ENCODE measurements at regions not wholly inside any gene's neighbourhood (a gene's known extent, or its start where the extent isn't known, plus 50 kb on each side); places are given as distances from the start of the nearest gene placed in this dataset.

DNA sequence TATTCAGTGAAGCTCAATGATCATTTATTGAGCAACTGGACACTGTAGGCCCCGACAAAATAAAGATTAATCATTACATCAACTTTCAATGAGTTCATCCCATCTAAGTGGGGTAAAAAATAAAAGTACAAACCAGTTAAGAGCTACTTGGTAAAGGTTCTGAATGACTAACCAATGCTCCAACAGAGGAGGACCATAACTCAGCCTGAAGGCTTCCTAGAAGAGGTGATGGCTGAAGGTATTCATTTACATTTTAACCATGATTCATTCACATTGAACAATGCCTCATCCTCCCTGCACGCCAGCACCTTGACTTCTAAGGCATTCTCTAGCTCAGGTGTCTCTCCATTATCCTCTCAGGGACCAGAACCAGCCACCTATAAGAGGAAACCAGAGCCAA, 201.4 kb downstream of the ZNF462 start:
- DNase-seq = no peak
- Histone ChIP-seq H3K36me3 (no peaks in the 10 kb centered on the region), H3K4me3 (no peak overlapping the region), H3K27me3 (no peaks in the 10 kb centered on the region), H3K9me3 (no peaks in the 10 kb centered on the region)

GRCh38 chr9:107065549-107065948, 202.6 kb downstream of the ZNF462 start:
- DNase-seq = no peak
- Histone ChIP-seq H3K4me3 (no peak overlapping the region), H3K27me3 (no peaks in the 10 kb centered on the region), H3K9me3 (no peaks in the 10 kb centered on the region), H3K36me3 (no peaks in the 10 kb centered on the region)

- no peaks in the 10 kb centered on the region for H3K9me3 ChIP-seq
- H3K27me3 ChIP-seq = no peaks in the 10 kb centered on the region
- DNase-seq = no peak
- H3K4me3 ChIP-seq = no peak overlapping the region
- no peaks in the 10 kb centered on the region for H3K36me3 ChIP-seq
Observed at GRCh38 chr9:107067739-107068416, 204.9 kb downstream of the ZNF462 start.

GRCh38 chr9:107068581-107068980, 205.6 kb downstream of the ZNF462 start:
- Histone ChIP-seq H3K9me3 (no peaks in the 10 kb centered on the region), H3K36me3 (no peaks in the 10 kb centered on the region), H3K4me3 (no peak overlapping the region), H3K27me3 (no peaks in the 10 kb centered on the region)
- no peak for DNase-seq

DNA sequence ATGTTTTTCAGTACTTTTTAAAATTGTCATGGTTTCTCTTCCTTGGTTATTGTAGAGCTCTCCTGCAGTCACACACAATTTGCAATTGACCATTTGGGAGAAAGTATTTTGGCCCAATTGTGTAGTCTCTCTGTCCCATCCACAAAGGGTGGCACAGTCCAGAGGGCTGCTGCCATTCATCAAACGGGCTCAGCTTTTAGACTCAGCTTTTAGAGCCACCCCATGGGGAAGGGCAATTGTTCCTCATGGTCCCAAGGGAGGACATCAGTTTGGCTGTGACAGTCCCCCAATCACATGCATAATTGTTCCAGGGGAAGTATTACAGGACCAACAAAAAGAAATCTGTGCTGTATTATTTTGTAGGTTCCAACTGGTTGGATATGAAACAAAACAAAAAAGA, 207.6 kb downstream of the ZNF462 start:
- H3K27me3 ChIP-seq = no peaks in the 10 kb centered on the region
- H3K4me3 ChIP-seq = no peak overlapping the region
- no peaks in the 10 kb centered on the region for H3K36me3 ChIP-seq
- no peaks in the 10 kb centered on the region for H3K9me3 ChIP-seq
- DNase-seq = no peak

DNA sequence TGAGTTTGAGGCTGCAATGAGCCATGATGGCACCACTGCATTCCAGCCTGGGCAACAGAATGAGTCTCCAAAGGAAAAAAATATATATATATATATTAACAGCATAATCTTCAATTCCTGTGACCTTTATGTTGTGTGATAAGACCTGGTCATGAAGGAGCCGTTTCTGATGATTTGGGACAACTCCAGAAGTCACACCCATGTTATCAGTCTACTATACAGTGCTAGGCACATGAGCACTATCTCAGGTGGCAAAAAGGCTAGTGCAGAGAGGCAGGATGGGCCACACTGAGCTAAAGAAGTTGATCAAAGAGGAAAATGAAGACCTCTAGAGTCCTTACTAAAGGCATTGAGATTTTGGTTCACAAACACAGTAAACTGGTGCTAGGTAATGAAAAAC, 205.0 kb upstream of the RAD23B start:
- H3K9me3 ChIP-seq = no peaks in the 10 kb centered on the region
- DNase-seq = no peak
- no peak overlapping the region for H3K4me3 ChIP-seq
- H3K36me3 ChIP-seq = no peaks in the 10 kb centered on the region
- H3K27me3 ChIP-seq = no peaks in the 10 kb centered on the region

DNA sequence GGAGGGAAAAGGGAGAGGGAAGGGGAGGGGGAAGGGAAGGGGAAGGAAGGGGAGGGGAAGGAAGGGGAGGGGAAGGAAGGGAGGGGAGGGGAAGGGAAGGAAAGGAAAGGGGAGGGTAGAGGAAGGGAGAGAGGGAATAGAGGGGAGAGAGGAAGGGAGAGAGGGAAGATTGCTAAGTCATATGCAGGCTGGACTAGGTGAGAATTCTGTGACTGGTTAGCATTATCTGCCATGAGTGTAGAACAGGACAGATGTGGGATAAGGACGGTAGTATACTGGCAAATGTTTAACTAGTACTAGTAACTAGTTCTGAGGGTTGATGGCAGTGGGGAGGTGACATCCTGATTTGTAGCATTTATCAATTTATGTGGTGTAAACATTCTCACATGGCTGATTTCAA, 203.5 kb upstream of the RAD23B start:
- Histone ChIP-seq H3K36me3 (no peaks in the 10 kb centered on the region), H3K4me3 (no peak overlapping the region), H3K27me3 (no peaks in the 10 kb centered on the region), H3K9me3 (no peaks in the 10 kb centered on the region)
- no peak for DNase-seq

DNA sequence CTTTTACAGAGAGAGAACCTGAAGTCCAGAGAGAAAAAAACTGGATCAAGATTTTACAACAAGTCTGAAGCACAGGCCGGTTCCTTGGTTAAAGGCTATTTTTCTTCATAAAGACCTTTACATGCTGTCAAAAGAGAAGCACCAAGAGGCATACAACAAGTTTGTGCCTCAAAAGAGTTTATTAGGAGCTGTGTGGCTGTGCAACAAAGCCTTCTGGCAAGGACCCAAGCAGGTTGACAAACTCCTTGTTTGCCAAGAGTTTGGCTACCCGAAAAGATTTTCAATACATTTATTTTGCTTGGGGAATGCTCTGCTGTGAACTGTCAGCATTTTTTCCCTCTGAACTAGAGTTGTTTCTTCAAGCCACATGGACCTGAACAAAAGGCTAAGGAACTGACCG, 202.9 kb upstream of the RAD23B start:
- Histone ChIP-seq H3K27me3 (no peaks in the 10 kb centered on the region), H3K36me3 (no peaks in the 10 kb centered on the region), H3K4me3 (no peak overlapping the region), H3K9me3 (no peaks in the 10 kb centered on the region)
- DNase-seq = no peak

- H3K36me3 ChIP-seq = no peaks in the 10 kb centered on the region
- H3K9me3 ChIP-seq = no peaks in the 10 kb centered on the region
- no peaks in the 10 kb centered on the region for H3K27me3 ChIP-seq
- no peak overlapping the region for H3K4me3 ChIP-seq
- no peak for DNase-seq
Observed at GRCh38 chr9:107086460-107086859, 196.6 kb upstream of the RAD23B start.

GRCh38 chr9:107087222-107087621, 195.9 kb upstream of the RAD23B start:
- no peak for DNase-seq
- no peaks in the 10 kb centered on the region for H3K36me3 ChIP-seq
- H3K4me3 ChIP-seq = no peak overlapping the region
- no peaks in the 10 kb centered on the region for H3K27me3 ChIP-seq
- H3K9me3 ChIP-seq = no peaks in the 10 kb centered on the region

GRCh38 chr9:107090218-107090617, 192.9 kb upstream of the RAD23B start:
- Histone ChIP-seq H3K9me3 (0 out of 2 replicates have a peak, but pooled peaks cover 3% of the 10 kb centered on the region), H3K4me3 (no peak overlapping the region), H3K36me3 (no peaks in the 10 kb centered on the region), H3K27me3 (no peaks in the 10 kb centered on the region)
- no peak for DNase-seq

GRCh38 chr9:107093365-107094060, 189.6 kb upstream of the RAD23B start:
- Histone ChIP-seq H3K27me3 (no peaks in the 10 kb centered on the region), H3K4me3 (no peak overlapping the region), H3K36me3 (no peaks in the 10 kb centered on the region), H3K9me3 (0 out of 2 replicates have a peak, but pooled peaks cover 3% of the 10 kb centered on the region)
- DNase-seq = no peak

GRCh38 chr9:107094370-107094769, 188.7 kb upstream of the RAD23B start:
- Histone ChIP-seq H3K36me3 (no peaks in the 10 kb centered on the region), H3K9me3 (0 out of 2 replicates have a peak, but pooled peaks cover 3% of the 10 kb centered on the region), H3K4me3 (no peak overlapping the region), H3K27me3 (no peaks in the 10 kb centered on the region)
- no peak for DNase-seq

GRCh38 chr9:107100591-107100990, 182.5 kb upstream of the RAD23B start:
- Histone ChIP-seq H3K4me3 (no peak overlapping the region), H3K36me3 (no peaks in the 10 kb centered on the region), H3K9me3 (no peaks in the 10 kb centered on the region), H3K27me3 (no peaks in the 10 kb centered on the region)
- no peak for DNase-seq

DNA sequence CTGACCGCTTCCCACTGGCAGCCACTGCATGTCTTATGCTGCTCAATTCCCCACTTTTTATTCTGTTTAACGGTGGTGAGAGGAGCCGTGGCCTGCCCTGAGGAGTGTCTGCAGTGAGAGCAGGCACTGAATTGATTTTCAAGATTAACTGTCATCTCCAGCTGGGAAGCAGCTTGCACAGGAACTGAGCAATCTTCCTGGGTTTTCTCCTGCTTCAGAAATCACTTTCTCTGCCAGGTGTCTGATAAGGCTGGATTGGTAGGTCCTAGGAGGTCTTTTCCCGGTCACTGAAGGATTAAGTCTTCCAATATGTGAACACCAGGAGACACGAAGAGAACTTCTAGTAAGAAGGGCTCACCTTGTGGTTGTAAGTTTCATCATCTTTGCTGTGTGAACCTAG, 181.1 kb upstream of the RAD23B start:
- no peaks in the 10 kb centered on the region for H3K36me3 ChIP-seq
- no peak for DNase-seq

DNA sequence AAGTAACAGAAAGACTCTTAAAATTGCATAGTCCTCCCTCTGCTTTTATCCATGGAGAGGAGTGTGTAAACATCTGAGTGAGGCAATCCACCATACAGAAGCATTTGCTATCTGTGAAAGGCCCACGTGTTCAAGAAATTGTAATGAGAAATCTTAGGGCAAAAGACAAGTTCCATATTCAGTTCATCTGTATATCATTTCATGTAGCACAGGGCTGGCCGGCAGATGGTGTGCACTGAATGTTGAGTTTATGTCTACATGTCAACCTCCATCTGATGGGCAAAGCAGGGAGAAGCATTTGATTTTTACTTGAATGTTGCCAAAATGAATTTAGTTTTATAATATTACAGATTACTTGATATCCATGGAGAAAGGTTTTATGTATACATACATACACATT, 179.5 kb upstream of the RAD23B start:
- DNase-seq = no peak
- H3K4me3 ChIP-seq = no peak overlapping the region
- no peaks in the 10 kb centered on the region for H3K36me3 ChIP-seq
- H3K9me3 ChIP-seq = no peaks in the 10 kb centered on the region
- H3K27me3 ChIP-seq = no peaks in the 10 kb centered on the region

More for the DNA sequence above, 181.1 kb upstream of the RAD23B start:
- H3K4me3 ChIP-seq = no peak overlapping the region
- H3K27me3 ChIP-seq = no peaks in the 10 kb centered on the region
- no peaks in the 10 kb centered on the region for H3K9me3 ChIP-seq

GRCh38 chr9:107105784-107106183, 177.3 kb upstream of the RAD23B start:
- no peak for DNase-seq
- Histone ChIP-seq H3K4me3 (no peak overlapping the region), H3K9me3 (no peaks in the 10 kb centered on the region), H3K36me3 (no peaks in the 10 kb centered on the region), H3K27me3 (no peaks in the 10 kb centered on the region)

GRCh38 chr9:107106416-107106815, 176.7 kb upstream of the RAD23B start:
- Histone ChIP-seq H3K9me3 (no peaks in the 10 kb centered on the region), H3K36me3 (no peaks in the 10 kb centered on the region), H3K4me3 (no peak overlapping the region), H3K27me3 (no peaks in the 10 kb centered on the region)
- DNase-seq = no peak

All from MG63 (cell line).